ENCODE measurements at regions not wholly inside any gene's neighbourhood (a gene's known extent, or its start where the extent isn't known, plus 50 kb on each side); places are given as distances from the start of the nearest gene placed in this dataset.
"Not testable (repeated sequence)": the region's sequence is repeated elsewhere in the genome, so short reads cannot be mapped to it uniquely, and the experiment has no call there.

DNA sequence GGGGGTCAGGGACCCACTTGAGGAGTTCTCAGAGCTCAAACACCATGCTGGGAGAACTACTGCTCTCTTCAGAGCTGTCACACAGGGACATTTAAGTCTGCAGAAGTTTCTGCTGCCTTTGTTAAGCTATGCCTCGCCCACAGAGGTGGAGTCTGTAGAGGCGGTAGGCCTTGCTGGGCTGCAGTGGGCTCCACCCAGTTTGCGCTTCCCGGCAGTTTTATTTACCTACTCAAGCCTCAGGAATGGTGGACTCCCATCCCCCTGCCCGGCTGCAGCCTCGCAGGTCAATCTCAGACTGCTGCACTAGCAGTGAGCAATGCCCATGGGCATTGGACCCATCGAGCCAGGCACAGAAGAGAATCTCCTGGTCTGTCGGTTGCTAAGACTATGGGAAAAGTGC, 706.4 kb downstream of the LRRIQ3 start:
- no peaks in the 10 kb centered on the region for H3K27me3 Mint-ChIP-seq (ENCODE audit: low read depth, poor library complexity)
- H3K4me3 Mint-ChIP-seq, result no peak overlapping the region
- peaks cover 10% of the 10 kb centered on the region for H3K9me3 Mint-ChIP-seq
- H3K4me1 Mint-ChIP-seq, result no peaks in the 10 kb centered on the region
- no peak for TF ChIP-seq CTCF (IDR thresholded peaks at IDR 0.05)
- no peak for DNase-seq
- no peaks in the 10 kb centered on the region for H3K36me3 Mint-ChIP-seq (ENCODE audit: low read depth)
- H3K27ac Mint-ChIP-seq, result no peak overlapping the region

DNA sequence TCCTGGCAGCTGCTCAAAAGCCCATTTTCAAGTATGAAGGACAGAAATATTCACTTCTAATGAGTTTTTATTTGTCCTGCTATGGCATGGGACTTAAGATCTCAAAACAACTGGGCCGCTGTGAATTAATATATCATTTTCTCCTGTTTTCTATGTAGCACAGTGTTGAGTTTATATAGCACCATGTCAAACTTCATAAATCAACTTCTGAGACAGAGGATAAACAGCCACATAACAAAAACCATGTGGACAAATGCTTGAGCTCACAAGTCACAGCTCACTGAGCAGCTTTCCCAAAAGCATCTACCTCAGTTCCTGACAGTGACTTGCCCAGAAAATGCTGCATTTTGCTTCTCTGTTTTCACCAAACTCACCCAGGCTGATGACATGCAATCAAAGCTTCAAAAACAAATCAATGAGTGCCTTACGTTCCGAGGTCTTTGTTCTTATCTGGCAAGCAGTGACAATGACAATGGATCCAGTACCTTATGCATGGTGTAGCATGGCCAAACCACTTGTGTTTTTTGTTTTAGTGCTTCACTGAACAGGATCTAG, 722.6 kb downstream of the LRRIQ3 start:
- no peak for TF ChIP-seq CTCF (IDR thresholded peaks at IDR 0.05)

GRCh38 chr1:73472810-73473209, 725.2 kb downstream of the LRRIQ3 start:
- Mint-ChIP-seq H3K9me3 (no peaks in the 10 kb centered on the region), H3K27me3 (ENCODE audit: low read depth, poor library complexity) (no peaks in the 10 kb centered on the region), H3K27ac (no peak overlapping the region), H3K4me3 (no peak overlapping the region), H3K36me3 (ENCODE audit: low read depth) (no peaks in the 10 kb centered on the region), H3K4me1 (peaks cover 22% of the 10 kb centered on the region)
- TF ChIP-seq CTCF (IDR thresholded peaks at IDR 0.05), result no peak
- DNase-seq, result no peak

More for the DNA sequence above, 722.6 kb downstream of the LRRIQ3 start:
- H3K27me3 Mint-ChIP-seq (ENCODE audit: low read depth, poor library complexity), result no peaks in the 10 kb centered on the region
- no peak overlapping the region for H3K4me3 Mint-ChIP-seq
- no peaks in the 10 kb centered on the region for H3K36me3 Mint-ChIP-seq (ENCODE audit: low read depth)
- H3K27ac Mint-ChIP-seq, result peak overlapping the region; percentile 47
- no peaks in the 10 kb centered on the region for H3K9me3 Mint-ChIP-seq
- peaks cover 22% of the 10 kb centered on the region for H3K4me1 Mint-ChIP-seq
- peak; percentile 10 for DNase-seq

- H3K4me1 Mint-ChIP-seq, result no peaks in the 10 kb centered on the region
- no peaks in the 10 kb centered on the region for H3K27me3 Mint-ChIP-seq (ENCODE audit: low read depth, poor library complexity)
- H3K36me3 Mint-ChIP-seq (ENCODE audit: low read depth), result no peaks in the 10 kb centered on the region
- H3K27ac Mint-ChIP-seq, result no peak overlapping the region
- no peak overlapping the region for H3K4me3 Mint-ChIP-seq
- no peak for DNase-seq
- TF ChIP-seq CTCF (IDR thresholded peaks at IDR 0.05), result no peak
- H3K9me3 Mint-ChIP-seq, result no peaks in the 10 kb centered on the region
Observed at GRCh38 chr1:73467731-73468130, 730.2 kb downstream of the LRRIQ3 start.

DNA sequence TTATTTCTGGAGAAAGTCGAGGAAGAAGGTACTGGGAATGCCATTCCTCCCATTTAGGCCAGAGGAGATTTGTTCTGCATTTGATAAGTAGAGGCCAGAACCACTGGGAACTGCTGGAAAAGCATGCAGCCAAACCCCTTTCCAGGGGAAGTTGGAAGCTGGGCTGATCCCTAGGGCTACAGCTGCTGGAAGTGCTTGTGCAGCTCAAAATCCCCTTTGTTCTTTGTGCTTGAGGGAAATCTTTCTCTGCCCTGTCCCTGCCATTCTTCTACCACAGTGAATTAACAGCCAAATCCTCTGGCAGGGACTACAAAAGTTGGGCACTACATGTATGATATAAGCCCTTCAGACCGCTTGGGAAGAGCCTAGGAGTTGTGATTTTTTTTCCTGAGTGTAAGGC, 734.1 kb downstream of the LRRIQ3 start:
- no peak overlapping the region for H3K4me3 Mint-ChIP-seq
- no peaks in the 10 kb centered on the region for H3K36me3 Mint-ChIP-seq (ENCODE audit: low read depth)
- no peaks in the 10 kb centered on the region for H3K27me3 Mint-ChIP-seq (ENCODE audit: low read depth, poor library complexity)
- no peak for TF ChIP-seq CTCF (IDR thresholded peaks at IDR 0.05)
- no peak for DNase-seq
- no peak overlapping the region for H3K27ac Mint-ChIP-seq
- H3K9me3 Mint-ChIP-seq, result no peaks in the 10 kb centered on the region
- H3K4me1 Mint-ChIP-seq, result no peaks in the 10 kb centered on the region

GRCh38 chr1:73452522-73452921, 745.5 kb downstream of the LRRIQ3 start:
- Mint-ChIP-seq H3K27ac (no peak overlapping the region), H3K36me3 (ENCODE audit: low read depth) (no peaks in the 10 kb centered on the region), H3K27me3 (ENCODE audit: low read depth, poor library complexity) (no peaks in the 10 kb centered on the region), H3K4me3 (no peak overlapping the region), H3K4me1 (no peaks in the 10 kb centered on the region), H3K9me3 (no peaks in the 10 kb centered on the region)
- no peak for TF ChIP-seq CTCF (IDR thresholded peaks at IDR 0.05)
- DNase-seq, result no peak

GRCh38 chr1:73450668-73451067, 747.3 kb downstream of the LRRIQ3 start:
- H3K4me3 Mint-ChIP-seq, result not testable (repeated sequence)

More at GRCh38 chr1:73450668-73451067, 747.3 kb downstream of the LRRIQ3 start:
- H3K27ac Mint-ChIP-seq; H3K4me1 Mint-ChIP-seq; H3K27me3 Mint-ChIP-seq (ENCODE audit: low read depth, poor library complexity); H3K9me3 Mint-ChIP-seq; DNase-seq; H3K36me3 Mint-ChIP-seq (ENCODE audit: low read depth): not testable (repeated sequence)

Data from nephron progenitor cell (in vitro differentiated cells).